GM18499 (cell line): ENCODE measurements at regions not wholly inside any gene's neighbourhood (a gene's known extent, or its start where the extent isn't known, plus 50 kb on each side); places are given as distances from the start of the nearest gene placed in this dataset.
"Not testable (repeated sequence)": the region's sequence is repeated elsewhere in the genome, so short reads cannot be mapped to it uniquely, and the experiment has no call there.

Source experiments
- ATAC-seq: cut with Tn5 transposase; IDR thresholded peaks from one replicate; pipeline ENCODE4 v1.9.1; 2021; ENCODE audit warnings: moderate number of reproducible peaks; ENCODE audit not compliant: insufficient read depth, unreplicated experiment

DNA sequence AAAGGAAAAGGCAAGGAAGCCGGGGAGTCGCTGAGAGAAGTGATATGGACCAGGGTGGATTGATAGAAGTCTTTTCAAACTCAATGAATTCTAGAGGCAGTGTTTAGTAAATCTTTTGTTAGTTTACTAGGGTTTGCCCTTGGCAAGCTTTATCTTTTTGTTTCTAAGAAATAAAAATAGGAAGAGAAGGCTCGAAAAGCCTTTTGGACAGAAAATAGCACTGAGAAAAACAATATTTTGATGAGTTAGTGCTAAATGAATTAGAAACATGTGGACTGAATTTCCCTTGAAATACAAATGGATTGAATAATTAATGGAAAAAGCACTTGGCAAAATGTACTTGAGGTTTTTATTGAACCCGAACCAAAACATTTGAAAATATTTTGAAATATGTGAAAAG lies 121.8 kb upstream of the SPAG17 start:
- no peak for ATAC-seq

DNA sequence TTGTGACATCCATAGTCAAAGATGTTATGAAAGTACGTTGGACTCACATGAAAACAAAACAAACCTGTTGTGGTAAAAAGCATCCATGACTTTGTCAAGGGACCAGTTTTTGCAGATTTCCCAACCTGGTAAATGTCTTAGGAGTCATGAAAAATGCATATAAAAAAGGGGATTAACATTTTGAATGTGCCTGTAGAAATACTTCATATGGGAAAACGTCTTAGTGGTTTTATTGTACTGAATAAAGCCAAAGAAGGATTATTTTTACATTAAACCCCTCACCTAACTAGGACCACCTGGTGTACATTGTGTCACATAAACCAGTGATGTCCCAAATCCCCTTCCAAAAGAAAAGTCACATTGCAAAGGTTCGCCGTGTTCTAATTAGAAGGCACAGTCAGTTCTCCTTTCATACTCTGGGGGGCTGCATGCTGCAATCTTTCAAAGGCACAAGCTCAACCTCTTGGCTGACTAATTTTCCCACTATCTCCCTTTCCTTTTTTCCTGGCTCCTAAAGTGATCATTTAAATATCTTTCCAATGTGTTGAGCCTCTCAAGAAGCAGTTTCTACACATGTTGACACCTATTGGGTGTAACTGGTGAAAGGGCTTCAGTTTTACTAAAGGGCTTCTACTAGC lies 119.8 kb upstream of the SPAG17 start:
- no peak for ATAC-seq

DNA sequence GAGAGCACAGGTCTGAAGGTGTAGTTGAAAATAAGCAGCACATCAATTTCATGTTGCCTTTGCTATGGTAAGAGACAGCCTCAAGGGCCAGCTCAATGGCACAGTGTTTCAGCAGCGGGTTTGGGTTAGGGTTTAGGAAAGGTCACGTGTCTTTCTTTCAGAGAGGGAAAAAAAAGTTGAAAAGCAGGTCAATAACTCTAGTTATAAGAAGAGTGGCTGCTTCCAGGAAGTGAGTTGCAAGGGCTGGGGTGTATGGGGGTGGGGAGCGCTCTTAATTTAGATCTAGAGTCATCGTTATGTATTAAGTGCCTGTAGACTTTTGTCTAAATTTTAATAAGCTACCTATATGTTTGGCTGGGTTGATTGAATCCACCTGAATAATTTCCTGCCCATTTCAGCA lies 118.5 kb upstream of the SPAG17 start:
- ATAC-seq: no peak

DNA sequence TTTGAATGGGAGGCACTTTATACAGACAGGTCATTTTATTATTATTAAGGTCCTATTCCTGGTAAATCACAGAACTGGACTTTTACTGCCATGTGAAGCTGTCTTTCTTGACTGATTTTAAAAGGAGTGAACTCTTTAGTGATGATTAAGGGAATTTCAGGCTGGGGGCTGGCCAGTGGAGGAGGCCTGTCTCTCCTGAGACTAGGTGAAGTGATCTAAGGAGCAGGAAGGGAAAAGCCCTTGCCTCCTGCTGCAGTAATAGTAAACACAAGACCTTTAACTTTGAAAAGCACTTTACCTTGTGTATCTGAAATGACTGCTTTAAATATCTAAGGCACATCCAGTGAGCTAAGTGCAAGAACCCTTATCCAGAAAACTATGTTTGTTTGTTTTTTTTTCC lies 118.0 kb upstream of the SPAG17 start:
- ATAC-seq: no peak

DNA sequence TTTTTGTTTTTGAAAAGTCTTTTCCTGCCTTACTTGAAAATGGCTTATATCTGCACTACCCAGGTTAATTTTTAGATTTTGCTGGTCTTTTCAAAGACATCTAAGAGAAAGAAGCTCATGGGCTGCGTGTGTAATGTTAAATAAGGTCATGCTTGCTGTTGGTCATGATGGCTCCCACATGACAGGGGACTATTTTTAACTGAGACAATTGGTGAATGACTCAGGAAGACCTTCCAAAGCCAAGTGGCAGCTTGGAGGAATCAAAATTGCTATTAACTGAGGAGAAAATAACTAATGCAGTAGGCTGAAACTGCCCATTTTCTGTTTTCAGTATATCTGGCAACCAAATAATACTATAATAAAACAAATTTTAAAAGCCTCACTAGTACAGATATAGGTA lies 117.1 kb upstream of the SPAG17 start:
- no peak for ATAC-seq

DNA sequence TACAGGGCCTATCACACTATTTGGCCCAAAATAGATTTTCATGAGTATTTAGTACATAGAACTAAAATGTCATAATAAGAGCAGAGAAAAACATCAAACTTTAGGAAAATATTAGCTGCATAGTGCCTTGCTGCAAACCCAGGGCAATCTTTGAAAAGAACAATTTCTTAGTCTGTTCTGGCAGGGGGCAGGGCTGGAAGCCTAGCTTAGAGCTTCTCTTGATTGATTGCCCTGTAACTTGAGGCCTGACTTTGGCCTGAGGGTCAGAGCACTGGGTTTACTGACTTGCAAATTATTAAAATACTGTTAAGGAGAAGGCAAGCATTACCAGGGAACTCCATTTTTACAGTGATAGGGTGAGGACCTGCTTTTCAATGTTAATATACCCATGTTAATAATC lies 115.8 kb upstream of the SPAG17 start:
- ATAC-seq: no peak

DNA sequence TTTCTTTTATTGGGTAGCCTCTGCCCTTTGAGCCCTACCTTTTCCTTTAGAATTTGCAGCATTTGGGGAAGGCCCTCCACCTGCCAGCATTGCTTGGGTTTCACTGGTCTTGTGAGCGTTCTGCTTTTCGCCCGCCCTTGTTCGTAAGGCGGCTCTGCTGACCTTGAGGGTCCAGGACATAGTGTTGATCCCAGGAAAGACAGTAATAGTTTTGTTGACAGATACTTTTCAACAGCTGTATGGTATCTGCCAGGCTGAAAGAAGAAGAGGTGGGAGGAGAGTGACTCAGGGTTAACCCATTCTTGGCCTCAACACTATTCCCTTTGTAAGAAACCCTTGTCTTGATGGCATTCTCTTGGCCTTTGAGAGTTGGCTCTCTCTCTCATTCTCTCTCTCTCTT lies 113.4 kb upstream of the SPAG17 start:
- ATAC-seq: no peak

DNA sequence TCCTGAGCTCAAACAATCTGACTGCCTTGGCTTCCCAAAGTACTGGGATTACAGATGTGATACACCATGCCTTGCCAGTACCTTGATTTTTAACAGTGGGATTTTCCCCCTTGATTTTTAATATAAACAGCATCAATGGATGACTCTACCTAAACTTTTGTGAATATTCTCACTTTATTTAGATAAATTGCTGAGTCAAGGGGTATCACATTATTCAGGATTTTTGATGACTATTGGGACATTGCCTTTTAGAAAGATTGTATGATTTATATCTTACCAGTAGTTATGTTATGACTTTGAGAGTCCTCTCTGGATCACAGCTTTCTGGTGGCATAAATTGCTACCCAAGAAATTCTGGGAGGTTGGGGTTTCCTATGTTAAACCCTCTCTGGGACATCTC lies 112.5 kb upstream of the SPAG17 start:
- no peak for ATAC-seq

DNA sequence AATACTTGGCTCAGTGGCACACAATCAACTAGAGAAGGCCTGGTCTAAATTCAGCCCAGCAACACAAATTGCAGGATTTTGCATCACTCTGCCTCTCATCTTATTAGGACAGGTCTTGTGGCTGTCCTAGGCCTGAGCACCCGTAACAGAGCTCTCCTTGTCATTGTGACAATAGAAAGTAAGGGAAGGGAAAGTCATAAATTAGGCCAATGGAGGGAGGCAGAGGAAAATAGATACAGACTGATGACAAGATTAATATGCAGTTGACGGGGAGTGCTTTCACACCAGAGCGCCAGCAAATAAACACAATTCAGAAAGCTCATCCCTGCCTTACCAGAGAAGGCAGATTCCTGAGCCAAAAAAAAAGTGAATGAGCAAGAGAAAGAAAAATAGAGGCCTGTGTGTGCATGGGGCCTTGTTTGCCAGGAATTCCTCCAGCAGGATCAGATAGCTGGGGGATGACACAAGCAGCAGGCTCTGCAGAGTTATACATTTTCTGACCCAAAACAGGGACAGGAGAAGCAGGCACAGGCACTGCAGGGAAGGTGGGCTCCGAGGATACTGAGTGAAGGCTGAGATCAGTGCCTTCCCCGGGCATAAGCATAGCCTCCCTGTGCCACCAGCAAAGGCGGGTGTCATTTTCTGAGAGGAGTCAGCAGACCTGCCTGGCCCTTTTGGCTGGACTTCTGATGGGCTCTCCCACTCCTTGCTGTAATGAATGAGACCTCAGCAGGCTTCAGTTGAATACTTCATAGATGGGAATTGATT lies 110.0 kb upstream of the SPAG17 start:
- ATAC-seq: no peak

DNA sequence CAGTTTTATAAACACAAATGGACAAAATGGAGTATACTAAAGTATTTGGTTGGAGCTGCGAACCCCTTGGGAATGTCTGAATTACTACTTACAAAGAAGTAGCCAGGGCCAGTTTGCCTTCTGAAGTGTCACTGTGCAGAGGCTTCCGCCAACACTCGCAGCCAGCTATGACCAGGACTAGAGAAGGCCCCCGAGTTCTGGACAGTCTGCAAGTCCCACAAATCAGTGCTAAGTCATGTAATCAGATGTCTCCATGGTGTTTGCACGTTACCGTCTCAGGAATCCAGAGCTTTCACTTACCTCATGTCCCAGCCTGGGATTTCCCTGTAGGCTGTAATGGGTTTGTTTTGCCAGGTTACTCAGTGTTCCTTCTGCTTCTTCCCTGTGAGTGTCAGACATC lies 106.6 kb upstream of the SPAG17 start:
- no peak for ATAC-seq

DNA sequence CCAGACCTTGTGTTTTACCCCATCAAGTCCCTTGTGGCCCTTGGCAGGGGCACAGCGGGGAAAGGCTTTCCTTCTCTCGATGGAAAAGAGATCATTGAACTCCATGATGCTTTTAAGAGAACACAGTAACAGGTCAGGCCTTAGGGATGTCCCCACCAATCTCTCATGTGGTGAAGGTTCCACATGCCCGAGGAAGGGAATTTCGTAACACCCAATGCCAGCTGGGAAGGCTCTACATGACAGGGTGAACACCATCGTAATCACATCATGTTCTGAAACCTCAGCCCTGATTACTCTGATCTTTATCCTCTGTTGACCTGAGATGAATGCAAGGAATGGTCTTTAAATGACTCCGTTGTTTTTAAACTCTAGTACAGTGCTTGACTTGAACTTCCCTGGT lies 105.5 kb upstream of the SPAG17 start:
- no peak for ATAC-seq

DNA sequence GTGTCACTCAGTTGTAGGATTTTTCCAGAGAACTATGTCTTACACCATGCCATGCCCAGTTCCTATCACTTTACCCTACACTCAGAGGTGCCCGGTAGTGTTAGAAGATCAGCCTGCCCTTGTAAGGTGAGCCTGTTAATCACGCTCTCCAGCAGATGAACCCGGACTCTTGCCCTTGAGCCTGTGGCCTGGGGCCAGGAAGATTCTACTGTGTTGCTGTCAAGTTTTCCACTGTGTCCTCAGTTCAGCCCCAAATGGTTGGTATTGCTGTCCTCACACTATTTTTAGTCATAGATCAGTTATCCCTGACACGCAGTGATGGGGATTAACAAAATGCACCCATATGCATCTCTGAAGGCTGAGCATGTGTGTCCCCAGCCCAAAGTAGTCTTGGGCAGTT lies 105.0 kb upstream of the SPAG17 start:
- ATAC-seq: no peak

DNA sequence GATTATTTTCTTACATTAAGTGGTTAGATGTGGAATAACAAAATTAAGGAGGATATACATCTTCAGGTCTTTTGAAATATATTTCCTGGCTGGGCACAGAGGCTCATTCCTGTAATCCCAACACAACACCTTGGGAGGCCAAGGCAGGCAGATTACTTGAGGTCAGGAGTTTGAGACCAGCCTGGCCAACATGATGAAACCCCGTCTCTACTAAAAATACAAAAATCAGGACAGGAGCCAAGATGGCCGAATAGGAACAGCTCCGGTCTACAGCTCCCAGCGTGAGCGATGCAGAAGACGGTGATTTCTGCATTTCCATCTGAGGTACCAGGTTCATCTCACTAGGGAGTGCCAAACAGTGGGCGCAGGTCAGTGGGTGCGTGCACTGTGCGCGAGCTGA lies 95.6 kb upstream of the SPAG17 start:
- ATAC-seq: not testable (repeated sequence)

DNA sequence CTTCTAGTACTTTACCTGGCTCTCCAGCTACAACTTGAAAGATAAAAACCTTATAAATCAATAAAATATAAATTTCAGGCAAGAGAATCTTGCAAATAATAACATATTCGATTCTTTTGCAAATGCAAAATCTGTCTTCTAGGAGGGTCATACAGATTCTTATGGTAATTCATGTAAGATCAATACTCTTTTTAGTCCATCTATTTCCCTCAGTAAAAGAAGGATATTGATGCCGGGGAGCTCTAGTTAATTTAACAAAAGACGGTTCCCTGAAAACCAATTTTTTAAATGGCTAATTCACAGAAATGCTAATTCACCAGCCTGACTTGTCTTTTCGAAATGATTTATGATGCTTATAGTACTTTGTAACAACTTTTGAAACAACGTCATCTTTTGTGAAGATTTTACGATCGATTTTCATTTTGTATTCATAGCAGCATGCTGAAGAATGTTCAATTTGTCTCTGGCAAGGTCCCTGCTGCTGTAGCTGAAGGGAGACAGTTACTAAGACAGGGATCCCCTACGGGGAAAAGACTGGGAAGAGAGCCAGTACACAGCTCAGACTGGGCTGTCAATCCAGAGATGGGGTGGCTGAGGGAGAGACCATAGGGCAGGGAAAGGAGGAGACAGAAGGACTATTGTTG lies 90.6 kb upstream of the SPAG17 start:
- ATAC-seq: no peak

DNA sequence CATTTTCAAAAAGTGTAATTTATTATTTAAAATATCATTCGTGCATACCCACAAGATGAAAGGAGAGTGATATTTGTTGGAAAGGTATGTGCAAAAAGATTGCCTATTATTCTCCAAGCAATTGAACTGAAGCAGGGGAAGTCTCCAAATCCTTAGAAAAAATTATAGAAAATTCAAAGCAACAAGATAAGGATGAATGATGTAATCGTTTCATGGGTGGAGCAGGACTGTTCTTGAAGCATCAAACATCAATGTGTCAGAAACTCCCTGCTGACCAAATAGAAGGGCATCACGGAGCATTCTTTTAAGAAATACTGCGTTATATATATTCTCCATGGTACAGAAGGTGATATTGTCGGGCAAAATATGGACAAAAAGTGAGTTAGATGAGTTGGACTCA lies 87.9 kb upstream of the SPAG17 start:
- ATAC-seq: no peak

DNA sequence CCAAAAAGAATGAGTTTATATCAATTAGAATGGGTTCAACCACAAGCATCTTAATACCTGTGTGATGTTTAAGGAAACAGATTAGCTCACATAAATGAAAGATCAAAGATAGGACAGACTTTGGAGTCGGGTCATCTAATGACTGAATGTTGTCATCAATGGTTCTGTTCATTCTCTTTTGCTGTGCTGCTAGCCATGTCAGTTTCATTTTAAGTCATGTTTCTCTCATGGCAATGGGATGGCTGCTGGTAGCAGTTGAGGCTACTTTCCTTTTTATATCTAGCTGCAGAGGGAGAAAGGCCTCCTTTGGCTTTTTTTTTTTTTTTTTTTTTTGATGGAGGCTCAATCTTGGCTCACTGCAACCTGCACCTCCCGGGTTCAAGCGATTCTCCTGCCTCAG lies 86.9 kb upstream of the SPAG17 start:
- ATAC-seq: no peak

DNA sequence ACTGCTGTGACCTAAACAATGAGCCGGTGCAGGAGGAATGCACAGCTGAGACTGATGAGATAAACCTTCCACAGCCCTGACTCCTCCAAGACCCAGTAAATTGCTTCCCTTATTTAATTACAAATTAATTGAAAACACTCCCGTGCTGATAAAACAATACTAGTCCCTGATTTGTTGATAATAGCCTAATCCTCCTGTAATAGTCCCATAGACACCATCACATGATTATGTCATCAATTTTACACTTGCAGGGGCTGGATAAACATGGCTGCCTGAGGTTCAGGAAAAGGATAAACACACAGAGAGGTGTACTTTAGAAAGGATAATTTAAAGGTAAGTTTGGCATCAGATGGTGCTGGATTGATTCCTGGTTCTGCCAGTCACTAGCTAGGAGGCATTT lies 84.6 kb upstream of the SPAG17 start:
- ATAC-seq: no peak

DNA sequence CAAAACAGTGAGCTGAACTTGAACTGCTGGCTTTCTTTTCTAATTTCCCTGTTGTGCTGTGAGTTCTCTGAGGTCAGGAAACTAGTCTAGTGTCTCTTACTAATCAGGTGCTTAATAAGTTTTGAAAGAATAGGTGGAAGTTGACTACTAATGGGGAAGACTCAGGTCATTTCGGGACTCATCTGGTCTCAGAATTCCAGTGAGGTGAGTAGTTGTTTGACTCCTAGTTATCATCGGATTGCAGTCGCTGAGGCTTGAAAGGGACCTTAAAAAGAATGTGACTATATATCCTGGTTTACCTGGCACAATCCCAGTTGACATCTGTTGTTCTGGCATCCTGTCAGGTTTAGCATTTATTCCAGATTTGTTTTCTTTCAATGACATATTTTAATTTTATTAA lies 81.4 kb upstream of the SPAG17 start:
- no peak for ATAC-seq

DNA sequence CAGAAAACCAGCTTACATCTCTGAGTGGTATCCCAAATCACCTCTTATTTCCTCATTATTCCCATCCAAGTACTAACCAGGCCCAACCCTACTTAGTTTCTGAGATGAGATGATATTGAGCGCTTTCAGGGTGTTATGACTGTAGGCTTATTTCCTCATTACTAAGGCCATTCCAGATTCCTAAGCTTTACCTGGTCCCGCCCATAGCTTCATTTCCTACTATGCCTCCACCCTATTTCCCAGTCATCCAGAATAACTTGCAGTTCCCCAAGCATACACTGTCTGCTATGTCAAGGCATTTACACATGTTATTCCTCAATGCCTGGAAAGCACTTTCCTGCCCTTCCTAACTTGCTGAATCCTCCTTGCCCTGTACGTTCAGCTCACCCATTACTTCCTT lies 79.3 kb upstream of the SPAG17 start:
- no peak for ATAC-seq

DNA sequence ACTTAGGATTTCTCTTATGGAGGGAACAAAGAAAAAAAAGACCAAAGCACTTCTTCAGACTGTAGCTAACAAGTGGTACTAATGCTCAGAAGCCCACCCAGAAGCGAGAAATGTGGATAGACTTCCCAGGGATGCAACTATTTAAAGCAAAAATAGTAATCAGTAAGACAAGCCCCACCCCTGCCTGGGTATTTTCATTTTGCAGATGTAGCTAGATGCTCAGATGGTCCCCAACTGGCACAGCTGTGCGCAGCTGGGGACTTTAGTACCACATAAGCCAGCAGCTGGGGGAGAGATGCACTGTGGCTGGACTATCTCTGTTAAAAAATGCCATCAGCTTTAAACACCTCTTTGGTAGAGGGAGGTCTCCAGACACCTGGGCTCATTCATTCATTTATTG lies 77.8 kb upstream of the SPAG17 start:
- ATAC-seq: no peak

DNA sequence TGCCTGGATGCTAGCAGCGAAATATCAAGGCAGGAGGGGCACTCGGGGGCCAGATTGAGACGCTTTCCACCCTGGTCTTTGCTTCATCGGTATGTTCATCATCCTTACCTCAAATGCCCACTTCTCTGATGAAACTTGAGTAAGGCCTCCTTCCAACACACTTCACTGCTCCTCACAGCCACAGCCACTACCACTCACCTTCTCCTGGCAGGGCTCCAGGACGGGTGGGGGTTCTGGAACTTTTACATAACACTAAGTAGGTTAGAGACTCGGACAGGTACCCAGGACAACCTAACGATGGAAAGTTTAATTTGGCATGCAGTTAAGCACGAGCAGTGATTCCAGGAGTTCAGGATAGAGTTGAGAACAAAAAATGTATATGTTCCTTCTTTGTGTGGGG lies 73.9 kb upstream of the SPAG17 start:
- no peak for ATAC-seq

DNA sequence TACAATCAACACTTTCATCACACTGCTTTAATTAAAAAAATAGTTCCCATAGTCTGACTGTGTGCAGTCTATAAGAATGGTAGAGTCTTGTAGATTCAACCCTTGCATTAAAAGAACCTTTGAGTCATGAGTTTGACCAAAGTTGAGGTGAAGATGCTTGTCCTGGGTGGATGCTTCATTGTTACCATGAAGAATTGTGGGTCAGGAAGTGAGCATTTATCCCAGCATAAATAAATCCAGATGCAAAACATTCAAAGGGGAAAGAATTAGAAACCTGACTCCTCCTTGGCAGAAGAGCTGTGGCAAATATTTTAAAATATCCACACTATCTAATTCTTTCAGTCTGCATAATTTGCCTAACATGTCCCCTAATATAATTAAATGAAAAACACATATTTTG lies 72.9 kb upstream of the SPAG17 start:
- ATAC-seq: no peak
